Spleen (tissue), 11 donors: ENCODE measurements at regions not wholly inside any gene's neighbourhood (a gene's known extent, or its start where the extent isn't known, plus 50 kb on each side); places are given as distances from the start of the nearest gene placed in this dataset.

Experiments
- DNase-seq: peaks from one replicate; pipeline ENCODE4 v3.0.0-alpha.2; 2020
- H3K27ac ChIP-seq, 8 donors: fragments of 200-600 bp; sonication (generic) in 7 of 8; 1 replicate in 4 of 8; 2 replicates in 4 of 8; pipeline versions ENCODE4 v1.5.0 to v1.8.0; 2016 to 2021; ENCODE audit warnings: inconsistent platforms in 4 of 8, mild to moderate bottlenecking in 4 of 8, moderate library complexity in 1 of 8
- H3K27me3 ChIP-seq, 7 donors: fragments of 200-600 bp; sonication (generic) in 6 of 7; replicated peaks in 1 of 7; 1 replicate in 4 of 7; 2 replicates in 3 of 7; pipeline versions ENCODE4 v1.5.0 to v1.8.0; 2016 to 2021; ENCODE audit warnings: inconsistent platforms in 3 of 7, mild to moderate bottlenecking in 1 of 7
- H3K36me3 ChIP-seq, 6 donors: fragments of 200-600 bp; sonication (generic) in 5 of 6; 1 replicate in 4 of 6; 2 replicates in 2 of 6; pipeline versions ENCODE4 v1.5.0 to v1.8.0; 2016 to 2021; ENCODE audit warnings: inconsistent platforms in 2 of 6
- H3K4me1 ChIP-seq, 6 donors: fragments of 200-600 bp; sonication (generic) in 5 of 6; 1 replicate in 3 of 6; 2 replicates in 3 of 6; pipeline versions ENCODE4 v1.5.0 to v1.8.0; 2016 to 2021; ENCODE audit warnings: inconsistent platforms in 3 of 6
- H3K4me3 ChIP-seq, 8 donors: fragments of 200-600 bp; sonication (generic) in 7 of 8; 1 replicate in 4 of 8; 2 replicates in 4 of 8; pipeline versions ENCODE4 v1.5.0 to v1.8.0; 2016 to 2021; ENCODE audit warnings: inconsistent platforms in 4 of 8, mild to moderate bottlenecking in 4 of 8, moderate library complexity in 2 of 8
- H3K9me3 ChIP-seq, 8 donors: fragments of 200-600 bp; sonication (generic) in 7 of 8; 1 replicate in 4 of 8; 2 replicates in 4 of 8; pipeline versions ENCODE4 v1.5.0 to v1.8.0; 2016 to 2021; ENCODE audit warnings: inconsistent platforms in 4 of 8
- POLR2A ChIP-seq, 3 donors: fragments of 450-650 bp; IDR thresholded peaks; one replicate each; pipeline ENCODE4 v1.5.1; 2017; ENCODE audit warnings: antibody characterized with exemption in 3 of 3, mild to moderate bottlenecking in 1 of 3
- POLR2AphosphoS5 ChIP-seq, 3 donors: sonication (generic); formaldehyde crosslinking; IDR thresholded peaks; one replicate each; pipeline ENCODE4 v1.5.1; 2017; ENCODE audit warnings: antibody characterized with exemption in 3 of 3
- WGBS, 5 donors: extraction: QIAGEN DNeasy Blood & Tissue Kit in 3 of 5; methylation state at CpG; one replicate each; pipeline versions ENCODE4 v1.1.5 to v1.1.7; 2013 to 2018; 5-methylcytosine and 5-hydroxymethylcytosine counted together
- intact Hi-C: fragments of 100-400 bp; cut with DNase I; formaldehyde crosslinking; loops from one replicate; pipeline ENCODE4 v1.15.0; 2023; ENCODE audit warnings: low total_unique reads
- TF ChIP-seq, protein P1 (sequence below), 11 experiments: fragments of 200-600 bp in 7 of 11; fragments of 450-650 bp in 4 of 11; sonication (generic) in 4 of 11; IDR thresholded peaks in 8 of 11; conservative IDR thresholded peaks in 3 of 11; 1 replicate in 7 of 11; 2 replicates in 4 of 11; pipeline versions ENCODE4 v1.4.0 to v1.8.0; 2016 to 2021; ENCODE audit warnings: antibody characterized with exemption in 11 of 11, inconsistent platforms in 4 of 11, mild to moderate bottlenecking in 1 of 11
- donor health status: healthy with polysubstance abuse.
- donor health status: DM: no; HTN: no; CAD: no; lungs with moderate emphysema.
- donor health status: DM: no; HTN: no; CAD: no.
- donor health status: Bipolar disorder and iron deficiency.
- donor health status: healthy.
- donor health status: DM: no; HTN: no; CAD: no.
- donor health status: DM: yes; HTN: yes; CAD: no.

- 81 to 86% (median 82%) methylated on average over 18 of the region's 18 CpGs for WGBS, 5 donors
- DNase-seq: no peak
- TF ChIP-seq POLR2A (IDR thresholded peaks at IDR 0.05) (no peak), POLR2AphosphoS5 (IDR thresholded peaks at IDR 0.05) (no peak)
- TF ChIP-seq, protein P1, sequence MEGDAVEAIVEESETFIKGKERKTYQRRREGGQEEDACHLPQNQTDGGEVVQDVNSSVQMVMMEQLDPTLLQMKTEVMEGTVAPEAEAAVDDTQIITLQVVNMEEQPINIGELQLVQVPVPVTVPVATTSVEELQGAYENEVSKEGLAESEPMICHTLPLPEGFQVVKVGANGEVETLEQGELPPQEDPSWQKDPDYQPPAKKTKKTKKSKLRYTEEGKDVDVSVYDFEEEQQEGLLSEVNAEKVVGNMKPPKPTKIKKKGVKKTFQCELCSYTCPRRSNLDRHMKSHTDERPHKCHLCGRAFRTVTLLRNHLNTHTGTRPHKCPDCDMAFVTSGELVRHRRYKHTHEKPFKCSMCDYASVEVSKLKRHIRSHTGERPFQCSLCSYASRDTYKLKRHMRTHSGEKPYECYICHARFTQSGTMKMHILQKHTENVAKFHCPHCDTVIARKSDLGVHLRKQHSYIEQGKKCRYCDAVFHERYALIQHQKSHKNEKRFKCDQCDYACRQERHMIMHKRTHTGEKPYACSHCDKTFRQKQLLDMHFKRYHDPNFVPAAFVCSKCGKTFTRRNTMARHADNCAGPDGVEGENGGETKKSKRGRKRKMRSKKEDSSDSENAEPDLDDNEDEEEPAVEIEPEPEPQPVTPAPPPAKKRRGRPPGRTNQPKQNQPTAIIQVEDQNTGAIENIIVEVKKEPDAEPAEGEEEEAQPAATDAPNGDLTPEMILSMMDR (IDR thresholded peaks at IDR 0.05 in 8 of 11, conservative IDR thresholded peaks at IDR 0.05 in 3 of 11): no peak
- Histone ChIP-seq H3K27ac (no peak overlapping the region), H3K4me1 (no peaks in the 10 kb centered on the region), H3K27me3 (no peaks in the 10 kb centered on the region), H3K4me3 (no peak overlapping the region), H3K9me3 (no peaks in the 10 kb centered on the region), H3K36me3 (no peaks in the 10 kb centered on the region)
- intact Hi-C loops: no loop called here
Measured at GRCh38 chr10:80739963-80740715, 202.4 kb downstream of the SH2D4B start.

DNA sequence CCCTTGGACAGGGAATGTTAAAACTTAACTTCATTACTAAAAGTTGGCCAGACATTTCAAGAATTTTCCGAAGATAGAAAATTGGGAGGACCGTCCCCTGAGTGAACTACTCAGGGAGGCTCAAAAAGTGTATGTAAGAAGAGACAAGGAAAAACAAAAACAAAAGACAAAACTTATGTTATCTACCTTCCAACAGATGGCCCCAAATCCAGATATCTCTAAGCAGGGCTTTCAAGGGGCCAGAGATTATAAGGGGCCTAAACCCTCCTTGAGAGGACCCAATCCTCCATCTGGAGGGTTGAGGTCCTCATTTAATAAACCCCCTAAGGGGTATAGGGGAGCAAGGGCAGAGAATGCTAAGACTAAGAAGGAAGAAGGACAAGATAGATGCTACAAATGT is 203.6 kb downstream of the SH2D4B start:
- TF ChIP-seq, protein P1 (IDR thresholded peaks at IDR 0.05 in 8 of 11, conservative IDR thresholded peaks at IDR 0.05 in 3 of 11): no peak
- TF ChIP-seq POLR2A (IDR thresholded peaks at IDR 0.05) (no peak), POLR2AphosphoS5 (IDR thresholded peaks at IDR 0.05) (no peak)
- no peak for DNase-seq
- H3K27me3 ChIP-seq: no peaks in the 10 kb centered on the region
- H3K4me1 ChIP-seq: no peaks in the 10 kb centered on the region
- H3K9me3 ChIP-seq: no peaks in the 10 kb centered on the region
- no peak overlapping the region for H3K27ac ChIP-seq
- 83 to 89% (median 84%) methylated on average over 2 of the region's 2 CpGs for WGBS, 5 donors
- intact Hi-C loops: no loop called here
- H3K36me3 ChIP-seq: no peaks in the 10 kb centered on the region
- no peak overlapping the region for H3K4me3 ChIP-seq

DNA sequence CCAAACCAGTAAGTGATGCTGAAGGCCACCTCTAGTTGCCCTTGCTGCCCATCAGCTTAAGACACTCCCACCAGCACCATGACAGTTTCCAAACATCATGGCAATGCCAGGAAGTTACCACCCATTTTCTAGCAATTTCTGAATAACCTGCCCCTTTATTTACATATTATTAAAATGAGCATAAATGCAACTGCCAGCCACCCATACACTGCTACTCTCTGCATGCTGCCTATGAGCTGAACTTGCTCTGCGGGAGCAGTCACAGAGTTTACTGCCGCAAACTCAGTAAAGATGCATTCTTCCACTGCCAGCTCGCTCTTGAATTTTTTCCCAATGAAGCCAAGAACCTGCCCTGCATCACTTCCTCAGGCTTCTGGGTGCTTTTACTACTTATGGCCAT is 212.6 kb downstream of the SH2D4B start:
- no peaks in the 10 kb centered on the region for H3K9me3 ChIP-seq
- TF ChIP-seq, protein P1 (IDR thresholded peaks at IDR 0.05 in 8 of 11, conservative IDR thresholded peaks at IDR 0.05 in 3 of 11): no peak
- no peak for TF ChIP-seq POLR2AphosphoS5 (IDR thresholded peaks at IDR 0.05)
- no peak for TF ChIP-seq POLR2A (IDR thresholded peaks at IDR 0.05)
- no peak for DNase-seq
- no peaks in the 10 kb centered on the region for H3K36me3 ChIP-seq
- H3K27ac ChIP-seq: no peak overlapping the region
- H3K4me3 ChIP-seq: no peak overlapping the region
- 92 to 96% (median 92%) methylated on average over 3 of the region's 3 CpGs for WGBS, 5 donors
- H3K27me3 ChIP-seq: no peaks in the 10 kb centered on the region
- intact Hi-C loops: no loop called here
- no peaks in the 10 kb centered on the region for H3K4me1 ChIP-seq

DNA sequence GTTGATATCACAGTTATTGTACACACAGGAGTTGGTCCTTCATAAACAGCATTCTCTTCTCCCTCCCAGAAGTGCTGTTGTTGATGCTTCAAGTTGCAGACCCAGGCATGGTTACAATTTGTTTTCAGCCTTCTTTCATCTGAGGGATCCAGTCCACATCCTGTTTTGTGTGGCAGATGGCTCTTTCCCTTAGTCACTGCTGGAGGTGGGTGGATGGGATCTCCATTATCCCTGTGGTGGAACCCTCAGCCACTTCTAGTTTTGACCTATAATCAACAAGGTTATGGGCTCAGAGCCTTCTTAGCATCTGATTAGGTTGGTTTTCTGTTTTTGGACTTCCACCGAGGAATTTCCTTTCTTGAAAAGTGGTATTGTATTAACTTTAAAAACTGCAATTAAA is 214.2 kb downstream of the SH2D4B start:
- intact Hi-C loops: no loop called here
- no peak overlapping the region for H3K4me3 ChIP-seq
- no peaks in the 10 kb centered on the region for H3K9me3 ChIP-seq
- no peaks in the 10 kb centered on the region for H3K4me1 ChIP-seq
- WGBS, 5 donors: 89 to 97% (median 91%) methylated on average over 1 of the region's 1 CpG
- no peak for DNase-seq
- no peak overlapping the region for H3K27ac ChIP-seq
- TF ChIP-seq, protein P1 (IDR thresholded peaks at IDR 0.05 in 8 of 11, conservative IDR thresholded peaks at IDR 0.05 in 3 of 11): no peak
- no peak for TF ChIP-seq POLR2AphosphoS5 (IDR thresholded peaks at IDR 0.05)
- no peak for TF ChIP-seq POLR2A (IDR thresholded peaks at IDR 0.05)
- peaks cover 0 to 6% (median 0%) of the 10 kb centered on the region in 7 donors for H3K27me3 ChIP-seq
- no peaks in the 10 kb centered on the region for H3K36me3 ChIP-seq
